GM12891 (cell line): ENCODE measurements at regions not wholly inside any gene's neighbourhood (a gene's known extent, or its start where the extent isn't known, plus 50 kb on each side); places are given as distances from the start of the nearest gene placed in this dataset.

ENCODE experiments used
- PAX5 ChIP-seq: IDR thresholded peaks from 2 replicates; pipeline ENCODE4 v1.6.1; 2011; ENCODE audit warnings: low read length, moderate library complexity, mild to moderate bottlenecking; ENCODE audit not compliant: insufficient read depth, severe bottlenecking
- POLR2A ChIP-seq: IDR thresholded peaks from 2 replicates; pipeline ENCODE4 v1.6.1; 2011; ENCODE audit warnings: low read depth, low read length, control low read depth
- POLR2AphosphoS5 ChIP-seq: IDR thresholded peaks from 2 replicates; pipeline ENCODE4 v1.6.1; 2011; ENCODE audit warnings: low read depth, low read length, control low read depth
- POU2F2 ChIP-seq: IDR thresholded peaks from 2 replicates; pipeline ENCODE4 v1.6.1; 2011; ENCODE audit warnings: low read depth, mild to moderate bottlenecking, control low read depth, low read length, moderate library complexity
- SPI1 ChIP-seq: IDR thresholded peaks from 2 replicates; pipeline ENCODE4 v1.6.1; 2011; ENCODE audit warnings: low read depth, low read length, control low read depth
- TAF1 ChIP-seq: IDR thresholded peaks from 2 replicates; pipeline ENCODE4 v1.6.1; 2011; ENCODE audit warnings: low read depth, low read length, control low read depth

- no peak for TF ChIP-seq TAF1
- no peak for TF ChIP-seq POLR2A
- TF ChIP-seq POLR2AphosphoS5 = no peak
- TF ChIP-seq SPI1 = peak; percentile 92
- no peak for TF ChIP-seq POU2F2
- no peak for TF ChIP-seq PAX5
Observed at GRCh38 chr11:123328281-123328867, 101.7 kb upstream of the GRAMD1B start.
